KMS-11 (cell line): ENCODE measurements at regions not wholly inside any gene's neighbourhood (a gene's known extent, or its start where the extent isn't known, plus 50 kb on each side); places are given as distances from the start of the nearest gene placed in this dataset.

Source experiments
- H2AFZ ChIP-seq: fragments of 200-600 bp; sonication (generic); 2 replicates; pipeline ENCODE4 v1.6.1; 2016; ENCODE audit warnings: antibody characterized with exemption, mixed run types, low read depth
- H3K27ac ChIP-seq: fragments of 200-600 bp; sonication (generic); 2 replicates; pipeline ENCODE4 v1.6.1; 2016; ENCODE audit warnings: mild to moderate bottlenecking, mixed run types
- H3K27me3 ChIP-seq: fragments of 200-600 bp; sonication (generic); 2 replicates; pipeline ENCODE4 v1.6.1; 2017; ENCODE audit warnings: mild to moderate bottlenecking, low read depth, mixed run types, moderate library complexity; ENCODE audit not compliant: insufficient read depth
- H3K36me3 ChIP-seq: fragments of 200-600 bp; sonication (generic); 2 replicates; pipeline ENCODE4 v1.6.1; 2017; ENCODE audit warnings: mild to moderate bottlenecking, mixed run types; ENCODE audit not compliant: insufficient read depth
- H3K4me1 ChIP-seq: fragments of 200-600 bp; sonication (generic); 2 replicates; pipeline ENCODE4 v1.6.1; 2016; ENCODE audit warnings: mild to moderate bottlenecking, low read depth, mixed run types; ENCODE audit not compliant: poor library complexity, severe bottlenecking
- H3K4me2 ChIP-seq: fragments of 200-600 bp; sonication (generic); 2 replicates; pipeline ENCODE4 v1.7.0; 2016; ENCODE audit warnings: mild to moderate bottlenecking, mixed run types
- H3K4me3 ChIP-seq: fragments of 200-600 bp; sonication (generic); IDR thresholded peaks from 2 replicates; pipeline ENCODE4 v1.6.1; 2017; ENCODE audit warnings: low read depth, low read length, mixed read lengths; ENCODE audit not compliant: insufficient read depth
- H3K79me2 ChIP-seq: fragments of 200-600 bp; sonication (generic); 2 replicates; pipeline ENCODE4 v1.6.1; 2016; ENCODE audit warnings: low read depth, mixed run types; ENCODE audit not compliant: insufficient read depth
- H3K9ac ChIP-seq: fragments of 200-600 bp; sonication (generic); 2 replicates; pipeline ENCODE4 v1.6.1; 2016; ENCODE audit warnings: mild to moderate bottlenecking, mixed run types
- H4K20me1 ChIP-seq: fragments of 200-600 bp; sonication (generic); 2 replicates; pipeline ENCODE4 v1.6.1; 2016; ENCODE audit warnings: mild to moderate bottlenecking, mixed run types; ENCODE audit not compliant: insufficient read depth
- CTCF ChIP-seq: fragments of 200-600 bp; sonication (generic); conservative IDR thresholded peaks from 2 replicates; pipeline ENCODE4 v1.6.1; 2017; ENCODE audit warnings: low read depth, mild to moderate bottlenecking, antibody characterized with exemption, low read length, moderate library complexity, mixed read lengths

DNA sequence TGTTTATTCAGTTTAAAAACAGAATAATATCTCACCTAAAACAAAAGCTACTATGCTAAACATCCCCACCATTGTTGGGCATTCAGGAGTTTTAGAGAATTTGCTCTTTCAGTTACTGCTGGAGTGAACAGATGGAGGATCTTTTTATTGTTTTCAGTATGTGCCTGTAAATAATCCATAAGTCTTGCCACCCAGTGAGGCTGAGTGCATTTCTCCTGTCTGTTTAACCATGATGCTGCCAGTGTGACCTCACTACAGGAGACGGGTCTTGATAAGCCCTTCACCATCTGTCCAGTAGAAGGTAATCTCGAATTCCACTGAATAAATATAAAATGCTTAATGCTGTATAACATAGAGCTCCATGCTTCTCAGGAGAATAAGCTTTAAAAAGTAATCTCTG lies 430.9 kb downstream of the POM121L12 start:
- no peak overlapping the region for H3K9ac ChIP-seq
- H4K20me1 ChIP-seq = no peaks in the 10 kb centered on the region
- H3K79me2 ChIP-seq = no peaks in the 10 kb centered on the region
- H3K27ac ChIP-seq = no peak overlapping the region
- H3K4me3 ChIP-seq = no peak overlapping the region
- TF ChIP-seq CTCF = no peak
- no peak overlapping the region for H3K4me2 ChIP-seq
- H3K27me3 ChIP-seq = no peaks in the 10 kb centered on the region
- no peak overlapping the region for H2AFZ ChIP-seq
- H3K4me1 ChIP-seq = no peaks in the 10 kb centered on the region
- no peaks in the 10 kb centered on the region for H3K36me3 ChIP-seq

GRCh38 chr7:53470336-53470970 lies 435.0 kb downstream of the POM121L12 start:
- Histone ChIP-seq H2AFZ (no peak overlapping the region), H3K4me1 (no peaks in the 10 kb centered on the region), H3K36me3 (no peaks in the 10 kb centered on the region), H3K27ac (no peak overlapping the region), H3K4me3 (no peak overlapping the region), H3K9ac (no peak overlapping the region), H4K20me1 (no peaks in the 10 kb centered on the region), H3K4me2 (no peak overlapping the region), H3K27me3 (no peaks in the 10 kb centered on the region), H3K79me2 (no peaks in the 10 kb centered on the region)
- TF ChIP-seq CTCF = no peak

- no peaks in the 10 kb centered on the region for H4K20me1 ChIP-seq
- no peaks in the 10 kb centered on the region for H3K36me3 ChIP-seq
- H3K4me2 ChIP-seq = no peak overlapping the region
- no peak overlapping the region for H3K9ac ChIP-seq
- H3K79me2 ChIP-seq = no peaks in the 10 kb centered on the region
- H3K27ac ChIP-seq = no peak overlapping the region
- no peak overlapping the region for H2AFZ ChIP-seq
- H3K27me3 ChIP-seq = no peaks in the 10 kb centered on the region
- H3K4me1 ChIP-seq = no peaks in the 10 kb centered on the region
- no peak for TF ChIP-seq CTCF
- H3K4me3 ChIP-seq = no peak overlapping the region
Observed at GRCh38 chr7:53473371-53473770, 437.9 kb downstream of the POM121L12 start.

DNA sequence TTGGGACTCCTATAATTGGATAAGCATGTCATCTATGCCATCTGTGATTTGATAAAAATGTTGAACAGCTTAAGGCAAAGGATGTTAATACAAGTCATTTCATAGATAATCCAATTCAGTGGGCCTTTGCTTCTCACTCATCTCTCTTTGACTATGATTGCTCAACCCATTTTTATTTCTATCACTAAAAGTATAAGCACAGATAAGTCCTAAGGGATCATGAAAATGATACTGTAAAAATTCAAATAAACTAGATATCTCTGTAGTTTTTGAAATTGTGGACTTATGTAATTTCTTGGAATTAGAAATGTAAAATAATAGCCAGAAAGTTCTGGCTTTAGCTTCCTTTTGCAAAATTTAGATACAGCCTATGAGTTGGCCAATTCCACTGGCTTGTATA lies 440.3 kb downstream of the POM121L12 start:
- no peaks in the 10 kb centered on the region for H3K4me1 ChIP-seq
- H3K4me3 ChIP-seq = no peak overlapping the region
- no peak overlapping the region for H3K27ac ChIP-seq
- H4K20me1 ChIP-seq = no peaks in the 10 kb centered on the region
- no peaks in the 10 kb centered on the region for H3K27me3 ChIP-seq
- no peak overlapping the region for H3K9ac ChIP-seq
- H3K36me3 ChIP-seq = no peaks in the 10 kb centered on the region
- H3K4me2 ChIP-seq = no peak overlapping the region
- TF ChIP-seq CTCF = no peak
- no peak overlapping the region for H2AFZ ChIP-seq
- H3K79me2 ChIP-seq = no peaks in the 10 kb centered on the region
